C4-2B (cell line): ENCODE measurements at regions not wholly inside any gene's neighbourhood (a gene's known extent, or its start where the extent isn't known, plus 50 kb on each side); places are given as distances from the start of the nearest gene placed in this dataset.

Experiments used
- CTCF ChIP-seq: fragments of 450-650 bp; conservative IDR thresholded peaks from 2 replicates; pipeline ENCODE4 v1.5.1; 2017; ENCODE audit warnings: mild to moderate bottlenecking
- ZFX ChIP-seq: fragments of 450-650 bp; IDR thresholded peaks from 2 replicates; pipeline ENCODE4 v1.6.1; 2017

- TF ChIP-seq CTCF (no peak), ZFX (no peak)
Observed at GRCh38 chr6:141269684-141270083, 863.0 kb upstream of the GJE1 start.
